ENCODE measurements at regions not wholly inside any gene's neighbourhood (a gene's known extent, or its start where the extent isn't known, plus 50 kb on each side); places are given as distances from the start of the nearest gene placed in this dataset.

DNA sequence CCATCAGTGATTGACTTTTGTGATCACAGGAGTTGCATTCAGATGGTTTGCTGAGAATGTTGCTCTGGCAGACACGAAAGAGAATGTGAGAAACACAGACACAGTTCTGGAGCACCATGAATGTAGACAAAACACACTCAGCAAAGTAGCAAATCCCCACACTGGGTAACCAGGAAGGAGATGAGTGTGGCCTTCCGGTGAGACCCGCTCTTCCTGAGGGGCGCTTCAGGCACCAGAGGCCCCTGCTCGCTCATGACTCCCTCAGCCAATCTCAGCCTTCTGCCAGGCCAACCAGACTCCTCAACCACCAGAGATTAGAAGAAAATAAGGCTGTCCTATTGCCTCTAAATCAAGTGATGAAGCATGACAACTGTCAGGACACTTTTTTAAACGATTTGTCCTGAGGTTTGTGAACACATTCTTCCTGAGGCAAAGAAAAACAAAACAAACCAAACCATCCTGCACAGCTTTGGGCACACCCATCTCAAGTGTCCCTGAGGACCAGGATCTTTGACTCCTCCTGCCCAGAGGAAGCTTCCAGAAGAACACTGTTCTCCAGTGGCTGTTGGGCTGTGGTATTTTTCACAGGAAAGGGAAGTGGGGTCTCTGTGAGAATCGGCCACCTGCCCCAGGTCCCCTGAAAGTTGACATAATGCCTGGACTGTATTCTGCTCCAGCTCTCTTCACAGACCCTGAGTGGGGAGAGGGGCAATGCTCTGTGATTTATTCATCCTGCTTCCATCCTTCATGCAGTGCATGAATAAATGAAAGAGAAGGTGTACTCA is 152.8 kb downstream of the BCL11A start:
- POLR2A ChIA-PET, result no interaction called here
- intact Hi-C loops (cut with DNase I, micrococcal nuclease), result no loop called here
- Mint-ChIP-seq H3K9me3 (ENCODE audit: low read depth) (no peaks in the 10 kb centered on the region), H3K4me1 (peaks cover 2% of the 10 kb centered on the region), H3K4me3 (no peak overlapping the region), H3K27ac (no peak overlapping the region), H3K36me3 (ENCODE audit: low read depth) (no peaks in the 10 kb centered on the region), H3K27me3 (peaks cover 4% of the 10 kb centered on the region)
- no peak for DNase-seq
- CTCF ChIA-PET, result no interaction called here
- ATAC-seq, result no peak

DNA sequence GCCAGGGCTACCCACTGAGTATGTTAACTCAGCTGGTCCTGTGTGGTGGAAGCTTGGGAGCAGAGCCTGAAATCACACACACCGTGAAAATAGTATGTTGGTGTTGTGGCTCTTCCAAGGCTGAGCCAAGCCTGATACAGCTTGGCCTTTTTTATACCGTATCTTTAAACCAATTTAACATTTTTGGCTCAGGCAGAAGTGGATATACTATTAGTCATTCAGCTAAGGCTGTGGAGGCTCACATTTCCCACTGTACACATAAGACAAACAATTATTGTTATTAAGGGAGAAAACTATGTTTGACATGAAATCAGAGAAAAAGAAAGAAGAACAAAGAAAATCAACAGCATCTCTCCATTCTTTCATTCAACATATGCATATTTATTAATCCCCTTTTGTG is 159.0 kb downstream of the BCL11A start:
- Mint-ChIP-seq H3K36me3 (ENCODE audit: low read depth) (no peaks in the 10 kb centered on the region), H3K27me3 (no peaks in the 10 kb centered on the region), H3K9me3 (ENCODE audit: low read depth) (no peaks in the 10 kb centered on the region), H3K4me1 (no peaks in the 10 kb centered on the region), H3K4me3 (no peak overlapping the region), H3K27ac (no peak overlapping the region)
- DNase-seq (no peak), ATAC-seq (no peak)
- intact Hi-C loops (cut with DNase I, micrococcal nuclease), result no loop called here
- CTCF ChIA-PET, result no interaction called here
- POLR2A ChIA-PET, result no interaction called here

DNA sequence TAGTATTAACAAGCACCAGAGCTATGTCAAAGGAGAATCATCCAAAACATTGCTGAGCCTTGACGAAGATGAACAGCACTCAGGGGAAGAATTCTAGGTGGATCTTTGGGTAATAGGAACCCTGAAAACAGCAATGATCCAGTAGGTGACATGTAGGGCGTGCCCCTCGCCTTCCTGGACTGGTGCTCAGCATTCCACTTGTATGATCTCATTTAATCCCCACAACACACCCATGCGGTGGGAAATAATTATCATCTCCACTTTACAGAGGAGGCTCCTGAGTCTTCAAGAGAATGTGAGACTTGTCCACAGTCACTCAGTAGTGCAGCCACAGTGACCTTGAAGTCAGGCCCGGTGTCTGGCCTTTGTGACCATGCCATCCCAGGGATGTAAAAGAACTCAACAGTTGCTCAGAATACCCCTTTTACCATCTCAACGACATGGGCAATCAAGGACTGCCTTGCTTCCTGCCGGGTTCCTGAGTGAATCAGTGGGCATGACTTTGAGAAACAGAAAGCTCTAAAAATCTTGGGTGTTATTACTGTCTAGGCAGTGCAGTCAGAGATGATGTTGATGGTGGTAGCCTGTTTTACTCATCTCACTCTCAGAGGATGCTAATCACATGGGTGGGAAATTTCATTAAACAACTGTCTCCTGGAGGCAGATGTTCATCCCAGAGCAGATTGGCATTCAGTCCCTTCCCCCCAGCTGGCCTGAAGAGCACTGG is 161.6 kb downstream of the BCL11A start:
- ChIA-PET CTCF (interaction anchor here (1.0 kb wide), 1 partner anchor 190 kb away, joined by 3 read pairs; no protein-coding TSS in a partner anchor), POLR2A (no interaction called here)
- H3K36me3 Mint-ChIP-seq (ENCODE audit: low read depth), result no peaks in the 10 kb centered on the region
- intact Hi-C loops (cut with DNase I, micrococcal nuclease), result no loop called here
- no peak overlapping the region for H3K27ac Mint-ChIP-seq
- no peaks in the 10 kb centered on the region for H3K4me1 Mint-ChIP-seq
- no peaks in the 10 kb centered on the region for H3K27me3 Mint-ChIP-seq
- DNase-seq (no peak), ATAC-seq (peak; percentile 42)
- H3K4me3 Mint-ChIP-seq, result no peak overlapping the region
- H3K9me3 Mint-ChIP-seq (ENCODE audit: low read depth), result no peaks in the 10 kb centered on the region

DNA sequence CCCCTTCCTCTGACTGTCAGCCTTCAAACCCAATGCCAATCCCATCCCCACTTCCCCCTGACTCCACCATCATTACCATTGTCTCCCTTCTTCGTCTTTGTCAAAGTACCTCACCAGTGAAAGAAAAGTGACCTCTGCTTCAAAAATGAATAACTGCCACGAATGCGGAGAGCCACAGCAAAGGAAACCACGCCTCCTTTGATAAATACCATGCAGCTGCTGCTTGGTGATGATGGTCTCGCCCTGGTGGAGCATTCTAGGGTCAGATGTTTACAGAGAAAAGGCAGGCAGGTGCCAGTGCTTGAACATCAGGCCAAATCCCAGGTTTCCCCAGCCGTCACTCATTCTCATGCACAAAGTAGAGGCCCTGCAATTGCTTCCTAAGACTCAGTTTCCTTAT is 162.2 kb downstream of the BCL11A start:
- POLR2A ChIA-PET, result no interaction called here
- DNase-seq (no peak), ATAC-seq (no peak)
- CTCF ChIA-PET, result no interaction called here
- intact Hi-C loops (cut with DNase I, micrococcal nuclease), result no loop called here
- Mint-ChIP-seq H3K4me1 (no peaks in the 10 kb centered on the region), H3K27me3 (no peaks in the 10 kb centered on the region), H3K36me3 (ENCODE audit: low read depth) (no peaks in the 10 kb centered on the region), H3K27ac (no peak overlapping the region), H3K4me3 (no peak overlapping the region), H3K9me3 (ENCODE audit: low read depth) (no peaks in the 10 kb centered on the region)

DNA sequence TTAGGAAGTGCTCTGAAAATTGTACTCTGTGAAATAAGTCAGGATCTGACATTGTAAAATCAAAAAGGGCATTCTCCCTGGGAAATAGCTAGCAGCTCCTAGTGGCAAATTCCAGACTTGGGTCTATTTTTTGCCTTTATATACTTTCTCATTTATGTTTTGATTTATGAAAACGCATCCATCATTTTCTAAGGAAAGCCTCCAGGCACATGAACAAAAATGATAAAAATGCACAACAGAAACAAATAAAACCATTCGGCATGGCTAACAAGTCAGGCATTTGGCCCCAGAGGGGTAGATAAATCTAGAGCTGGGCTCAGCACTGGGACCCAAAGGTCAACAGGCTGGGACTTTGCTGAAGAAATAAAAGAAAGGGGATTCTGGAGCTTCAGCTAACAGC is 167.0 kb downstream of the BCL11A start:
- Mint-ChIP-seq H3K36me3 (ENCODE audit: low read depth) (no peaks in the 10 kb centered on the region), H3K27me3 (no peaks in the 10 kb centered on the region), H3K9me3 (ENCODE audit: low read depth) (no peaks in the 10 kb centered on the region), H3K4me3 (no peak overlapping the region), H3K4me1 (no peaks in the 10 kb centered on the region), H3K27ac (no peak overlapping the region)
- intact Hi-C loops (cut with DNase I, micrococcal nuclease), result no loop called here
- ATAC-seq, result no peak
- DNase-seq, result no peak
- POLR2A ChIA-PET, result no interaction called here
- CTCF ChIA-PET, result no interaction called here

DNA sequence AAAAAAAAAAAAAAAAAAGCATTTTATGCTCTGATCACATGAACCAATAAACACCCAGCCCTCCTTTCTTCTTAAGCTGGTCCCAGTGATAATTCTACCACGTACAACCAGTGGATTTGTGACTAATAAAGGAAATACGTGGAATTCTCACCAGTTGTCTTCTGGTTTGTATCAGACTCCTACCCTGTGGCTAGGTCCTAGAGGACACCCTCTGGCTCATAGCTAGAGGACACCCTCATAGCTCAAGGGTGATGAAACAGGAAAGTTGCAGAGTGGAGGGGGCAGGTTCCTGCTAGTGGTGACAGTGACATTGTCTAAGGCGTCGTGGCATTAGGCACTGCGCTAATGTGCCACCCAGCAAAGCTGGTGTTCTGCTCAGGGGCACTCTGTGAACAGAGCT is 167.8 kb downstream of the BCL11A start:
- intact Hi-C loops (cut with DNase I, micrococcal nuclease), result no loop called here
- no peaks in the 10 kb centered on the region for H3K9me3 Mint-ChIP-seq (ENCODE audit: low read depth)
- no peak overlapping the region for H3K4me3 Mint-ChIP-seq
- no peak overlapping the region for H3K27ac Mint-ChIP-seq
- no peaks in the 10 kb centered on the region for H3K27me3 Mint-ChIP-seq
- no peak for DNase-seq
- POLR2A ChIA-PET, result no interaction called here
- CTCF ChIA-PET, result interaction anchor here (0.6 kb wide), 1 partner anchor 363 kb away, joined by 3 read pairs; no protein-coding TSS in a partner anchor
- no peaks in the 10 kb centered on the region for H3K36me3 Mint-ChIP-seq (ENCODE audit: low read depth)
- no peak for ATAC-seq
- H3K4me1 Mint-ChIP-seq, result no peaks in the 10 kb centered on the region

DNA sequence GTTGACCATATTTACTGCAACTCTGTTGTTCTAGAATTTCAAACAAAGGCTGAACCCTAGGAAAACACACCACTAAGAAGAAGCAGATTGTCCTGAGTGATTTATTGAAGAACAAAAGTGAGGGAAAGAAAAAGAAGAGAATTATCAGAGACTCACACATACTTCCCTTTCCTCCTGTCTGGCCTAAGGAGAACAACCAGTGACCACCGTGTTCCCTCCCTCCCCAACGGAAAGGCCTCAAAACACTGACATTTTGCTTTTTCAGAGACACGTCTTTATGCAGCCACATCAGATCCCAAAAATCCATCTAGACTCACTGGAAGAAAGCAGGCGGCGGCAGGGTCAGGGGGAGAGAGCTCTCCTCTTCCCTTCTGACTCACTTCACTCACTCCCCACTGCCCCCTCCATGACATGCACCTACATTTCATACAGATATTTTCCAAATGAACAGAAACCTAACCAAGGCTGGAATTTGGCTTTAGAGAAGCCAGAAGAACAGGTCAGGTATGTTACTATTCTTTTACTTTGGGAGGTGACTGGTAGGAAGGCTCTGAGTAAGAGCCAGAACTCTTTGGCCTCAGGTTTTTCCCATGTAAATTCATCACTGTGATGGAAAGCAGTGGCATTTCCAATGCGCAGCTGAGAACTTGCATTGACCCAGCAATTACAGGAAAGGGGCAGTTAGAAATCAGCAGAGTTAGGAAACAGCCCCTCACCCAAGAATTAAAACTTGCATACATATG is 169.9 kb downstream of the BCL11A start:
- no peaks in the 10 kb centered on the region for H3K9me3 Mint-ChIP-seq (ENCODE audit: low read depth)
- ChIA-PET CTCF (interaction anchor here (0.7 kb wide), 1 partner anchor 179 kb away, joined by 3 read pairs; no protein-coding TSS in a partner anchor), POLR2A (no interaction called here)
- ATAC-seq (no peak), DNase-seq (no peak)
- no peaks in the 10 kb centered on the region for H3K36me3 Mint-ChIP-seq (ENCODE audit: low read depth)
- no peaks in the 10 kb centered on the region for H3K4me1 Mint-ChIP-seq
- no peaks in the 10 kb centered on the region for H3K27me3 Mint-ChIP-seq
- intact Hi-C loops (cut with DNase I, micrococcal nuclease), result no loop called here
- no peak overlapping the region for H3K4me3 Mint-ChIP-seq
- no peak overlapping the region for H3K27ac Mint-ChIP-seq

DNA sequence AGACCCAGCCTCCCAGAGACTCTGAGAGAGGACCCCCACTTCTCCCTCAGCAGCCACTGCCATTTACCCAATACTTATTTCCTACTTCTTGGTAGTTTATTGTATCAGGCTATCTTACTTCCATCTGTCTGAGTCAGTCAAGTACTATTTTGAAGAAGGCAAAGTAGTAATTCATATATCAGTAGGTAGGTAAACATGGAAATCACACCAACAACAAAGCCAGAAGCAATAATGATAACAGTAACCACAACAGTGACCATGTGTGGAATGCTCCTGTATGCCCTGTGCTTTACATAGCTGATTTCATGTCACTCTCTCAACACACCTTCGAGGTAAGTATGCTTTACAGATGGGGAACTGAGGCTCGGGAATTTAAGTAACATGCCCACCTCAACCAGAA is 173.0 kb downstream of the BCL11A start:
- no peak for ATAC-seq
- ChIA-PET POLR2A (no interaction called here), CTCF (interaction anchor here (0.6 kb wide), 1 partner anchor 14 kb away, joined by 3 read pairs; no protein-coding TSS in a partner anchor)
- intact Hi-C loops (cut with DNase I, micrococcal nuclease), result no loop called here
- H3K4me3 Mint-ChIP-seq, result no peak overlapping the region
- no peak overlapping the region for H3K27ac Mint-ChIP-seq
- no peak for DNase-seq
- H3K4me1 Mint-ChIP-seq, result no peaks in the 10 kb centered on the region
- no peaks in the 10 kb centered on the region for H3K9me3 Mint-ChIP-seq (ENCODE audit: low read depth)
- H3K27me3 Mint-ChIP-seq, result no peaks in the 10 kb centered on the region
- H3K36me3 Mint-ChIP-seq (ENCODE audit: low read depth), result no peaks in the 10 kb centered on the region

DNA sequence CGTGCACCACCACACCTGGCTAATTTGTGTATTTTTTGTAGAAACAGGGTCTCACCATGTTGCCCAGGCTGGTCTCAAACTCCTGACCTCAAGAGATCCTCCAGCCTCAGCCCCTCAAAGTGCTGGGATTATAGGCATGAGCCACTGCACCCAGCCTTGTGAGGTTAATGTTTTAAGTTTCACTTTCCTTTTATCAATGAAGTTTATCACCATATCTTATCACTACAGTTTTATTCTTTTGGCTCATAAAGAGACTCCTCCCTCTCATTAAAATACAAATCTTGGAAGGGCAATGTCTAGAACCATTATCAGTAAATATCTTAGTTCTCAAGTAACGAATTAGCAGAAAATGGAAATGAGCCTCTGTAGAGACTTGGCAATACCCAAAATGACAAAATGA is 173.8 kb downstream of the BCL11A start:
- H3K4me1 Mint-ChIP-seq, result no peaks in the 10 kb centered on the region
- H3K4me3 Mint-ChIP-seq, result no peak overlapping the region
- intact Hi-C loops (cut with DNase I, micrococcal nuclease), result no loop called here
- ATAC-seq (no peak), DNase-seq (no peak)
- ChIA-PET POLR2A (no interaction called here), CTCF (interaction anchor here (0.8 kb wide), 1 partner anchor 584 kb away, joined by 4 read pairs; no protein-coding TSS in a partner anchor)
- H3K27me3 Mint-ChIP-seq, result no peaks in the 10 kb centered on the region
- no peak overlapping the region for H3K27ac Mint-ChIP-seq
- H3K9me3 Mint-ChIP-seq (ENCODE audit: low read depth), result no peaks in the 10 kb centered on the region
- no peaks in the 10 kb centered on the region for H3K36me3 Mint-ChIP-seq (ENCODE audit: low read depth)

DNA sequence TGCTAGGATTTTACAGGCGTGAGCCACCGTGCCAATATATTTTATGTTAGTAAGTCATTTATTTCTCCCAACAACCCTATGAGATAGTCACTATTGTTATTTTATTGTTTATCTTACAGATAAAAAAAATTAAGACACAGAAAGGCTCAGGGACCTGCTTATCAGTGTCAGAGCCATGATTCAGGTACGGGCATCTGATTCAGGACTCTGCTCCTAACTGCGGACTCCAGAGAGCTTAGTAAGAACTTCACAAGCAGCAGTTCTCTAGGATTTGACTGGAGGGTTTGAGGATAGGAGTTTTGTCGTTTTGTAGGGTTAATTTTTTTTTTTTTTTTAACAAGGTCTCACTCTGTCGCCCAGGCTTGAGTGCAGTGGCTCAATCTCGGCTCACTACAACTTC is 174.2 kb downstream of the BCL11A start:
- no peak overlapping the region for H3K4me3 Mint-ChIP-seq
- no peaks in the 10 kb centered on the region for H3K36me3 Mint-ChIP-seq (ENCODE audit: low read depth)
- no peaks in the 10 kb centered on the region for H3K27me3 Mint-ChIP-seq
- ChIA-PET POLR2A (no interaction called here), CTCF (interaction anchor here (0.8 kb wide), 1 partner anchor 583 kb away, joined by 4 read pairs; no protein-coding TSS in a partner anchor)
- DNase-seq, result no peak
- ATAC-seq, result no peak
- no peaks in the 10 kb centered on the region for H3K4me1 Mint-ChIP-seq
- intact Hi-C loops (cut with DNase I, micrococcal nuclease), result no loop called here
- no peak overlapping the region for H3K27ac Mint-ChIP-seq
- no peaks in the 10 kb centered on the region for H3K9me3 Mint-ChIP-seq (ENCODE audit: low read depth)

DNA sequence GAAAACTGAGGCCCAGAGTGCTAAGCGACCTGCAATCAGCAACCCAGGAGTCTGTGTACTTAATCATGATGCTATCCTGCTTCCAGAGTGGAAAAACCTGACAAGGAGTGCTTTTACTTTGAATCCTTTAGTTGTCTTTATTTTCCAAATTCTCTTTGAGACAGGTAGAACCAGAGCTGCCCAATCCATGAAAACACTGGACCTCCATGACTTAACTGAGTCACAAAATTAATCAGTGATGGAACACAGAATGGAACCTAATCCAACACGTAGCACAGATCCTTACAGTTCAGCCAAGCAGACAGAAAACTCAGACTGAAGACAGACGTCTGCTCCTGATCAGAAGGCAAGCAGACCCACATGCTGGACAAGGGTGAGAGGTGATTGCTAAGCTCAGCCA is 175.6 kb downstream of the BCL11A start:
- POLR2A ChIA-PET, result no interaction called here
- H3K27me3 Mint-ChIP-seq, result no peaks in the 10 kb centered on the region
- intact Hi-C loops (cut with DNase I, micrococcal nuclease), result no loop called here
- no peak overlapping the region for H3K27ac Mint-ChIP-seq
- no peaks in the 10 kb centered on the region for H3K9me3 Mint-ChIP-seq (ENCODE audit: low read depth)
- DNase-seq, result no peak
- no peak for ATAC-seq
- no peaks in the 10 kb centered on the region for H3K36me3 Mint-ChIP-seq (ENCODE audit: low read depth)
- CTCF ChIA-PET, result no interaction called here
- H3K4me3 Mint-ChIP-seq, result no peak overlapping the region
- no peaks in the 10 kb centered on the region for H3K4me1 Mint-ChIP-seq

DNA sequence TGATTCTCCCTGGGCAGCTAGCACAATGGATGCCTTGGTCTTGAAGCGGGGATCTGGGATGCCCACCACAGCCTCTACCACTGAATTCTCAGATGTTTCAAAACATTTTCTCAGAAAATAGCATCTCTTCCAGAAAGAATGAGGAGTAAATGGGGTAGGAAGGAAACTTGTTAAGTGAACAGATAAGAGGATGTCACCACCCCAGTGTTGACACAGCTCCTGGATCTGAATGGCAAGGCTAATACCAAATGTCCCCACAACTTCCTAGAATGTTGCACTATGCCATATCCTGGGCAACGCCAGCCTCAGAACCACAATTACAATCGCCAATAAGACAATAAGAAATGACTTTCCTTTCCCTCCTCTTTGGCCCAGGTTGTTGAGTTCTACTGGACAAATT is 177.2 kb downstream of the BCL11A start:
- intact Hi-C loops (cut with DNase I, micrococcal nuclease), result no loop called here
- ChIA-PET CTCF (no interaction called here), POLR2A (no interaction called here)
- Mint-ChIP-seq H3K27me3 (no peaks in the 10 kb centered on the region), H3K4me1 (no peaks in the 10 kb centered on the region), H3K9me3 (ENCODE audit: low read depth) (no peaks in the 10 kb centered on the region), H3K36me3 (ENCODE audit: low read depth) (no peaks in the 10 kb centered on the region), H3K27ac (no peak overlapping the region), H3K4me3 (no peak overlapping the region)
- no peak for DNase-seq
- ATAC-seq, result no peak
